Thyroid gland (tissue), 4 donors: ENCODE measurements at regions not wholly inside any gene's neighbourhood (a gene's known extent, or its start where the extent isn't known, plus 50 kb on each side); places are given as distances from the start of the nearest gene placed in this dataset.

Experiments used
- POLR2A ChIP-seq, 2 donors: fragments of 450-650 bp; IDR thresholded peaks; one replicate each; pipeline ENCODE4 v1.6.1; 2017; ENCODE audit warnings: antibody characterized with exemption in 2 of 2, mild to moderate bottlenecking in 2 of 2, moderate library complexity in 1 of 2
- TF ChIP-seq, protein P1 (sequence below), 6 experiments: fragments of 200-600 bp in 3 of 6; fragments of 450-650 bp in 3 of 6; sonication (generic) in 3 of 6; IDR thresholded peaks; one replicate each; pipeline ENCODE4 v1.5.1; 2016 to 2019; ENCODE audit warnings: antibody characterized with exemption in 6 of 6, mild to moderate bottlenecking in 2 of 6, inconsistent platforms in 1 of 6, moderate library complexity in 1 of 6

DNA sequence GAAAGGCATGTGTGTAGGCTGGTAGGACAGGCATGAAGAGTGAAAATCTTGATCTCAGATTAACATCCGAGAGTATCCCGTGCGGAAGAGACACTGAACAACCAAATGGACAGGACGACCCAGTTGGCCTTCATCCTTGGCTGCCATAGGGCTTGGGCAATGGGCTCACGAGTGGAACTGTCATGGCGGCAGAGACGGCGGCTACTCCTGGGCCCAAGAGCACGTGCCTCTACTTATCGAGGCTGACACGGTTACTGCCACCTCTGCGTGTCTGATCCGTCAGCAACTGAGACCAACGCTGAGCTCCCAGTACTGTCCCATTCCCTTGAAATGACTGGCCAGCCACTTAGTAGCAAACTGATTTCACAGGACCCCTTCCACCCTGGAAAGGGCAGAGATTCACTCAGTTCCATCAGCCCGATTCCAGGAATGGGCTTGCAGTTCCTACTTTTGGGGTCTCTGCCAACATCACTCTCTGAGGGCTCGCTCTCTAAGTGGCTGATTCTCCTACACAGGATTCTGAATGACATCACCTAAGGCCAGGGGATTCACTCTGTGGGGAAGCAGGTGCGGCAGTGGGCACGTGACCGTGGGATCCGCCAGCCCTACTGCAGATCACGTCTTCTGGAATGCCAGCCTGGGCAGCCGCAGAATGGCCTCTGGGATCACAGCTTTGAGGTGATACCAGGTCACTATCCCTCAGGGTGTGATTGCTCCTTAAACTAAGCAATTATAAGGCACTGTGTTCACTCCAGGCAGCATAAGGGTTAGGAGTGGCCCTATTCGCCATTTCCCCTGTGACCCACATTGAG lies 97.8 kb downstream of the RPS6KA4 start:
- TF ChIP-seq POLR2A (IDR thresholded peaks at IDR 0.05), result no peak
- TF ChIP-seq, protein P1, sequence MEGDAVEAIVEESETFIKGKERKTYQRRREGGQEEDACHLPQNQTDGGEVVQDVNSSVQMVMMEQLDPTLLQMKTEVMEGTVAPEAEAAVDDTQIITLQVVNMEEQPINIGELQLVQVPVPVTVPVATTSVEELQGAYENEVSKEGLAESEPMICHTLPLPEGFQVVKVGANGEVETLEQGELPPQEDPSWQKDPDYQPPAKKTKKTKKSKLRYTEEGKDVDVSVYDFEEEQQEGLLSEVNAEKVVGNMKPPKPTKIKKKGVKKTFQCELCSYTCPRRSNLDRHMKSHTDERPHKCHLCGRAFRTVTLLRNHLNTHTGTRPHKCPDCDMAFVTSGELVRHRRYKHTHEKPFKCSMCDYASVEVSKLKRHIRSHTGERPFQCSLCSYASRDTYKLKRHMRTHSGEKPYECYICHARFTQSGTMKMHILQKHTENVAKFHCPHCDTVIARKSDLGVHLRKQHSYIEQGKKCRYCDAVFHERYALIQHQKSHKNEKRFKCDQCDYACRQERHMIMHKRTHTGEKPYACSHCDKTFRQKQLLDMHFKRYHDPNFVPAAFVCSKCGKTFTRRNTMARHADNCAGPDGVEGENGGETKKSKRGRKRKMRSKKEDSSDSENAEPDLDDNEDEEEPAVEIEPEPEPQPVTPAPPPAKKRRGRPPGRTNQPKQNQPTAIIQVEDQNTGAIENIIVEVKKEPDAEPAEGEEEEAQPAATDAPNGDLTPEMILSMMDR (IDR thresholded peaks at IDR 0.05), result no peak
